HG03575 (cell line): ENCODE measurements at regions not wholly inside any gene's neighbourhood (a gene's known extent, or its start where the extent isn't known, plus 50 kb on each side); places are given as distances from the start of the nearest gene placed in this dataset.
"Not testable (repeated sequence)": the region's sequence is repeated elsewhere in the genome, so short reads cannot be mapped to it uniquely, and the experiment has no call there.

ENCODE experiments used
- ATAC-seq: cut with Tn5 transposase; IDR thresholded peaks from one replicate; pipeline ENCODE4 v1.9.1; 2021; ENCODE audit not compliant: unreplicated experiment, insufficient number of reproducible peaks, low FRiP score; ENCODE audit errors: extremely low read depth

GRCh38 chr1:193437785-193438184, 251.4 kb upstream of the B3GALT2 start:
- ATAC-seq = peak; percentile 68

GRCh38 chr1:193437333-193437732, 250.9 kb upstream of the B3GALT2 start:
- ATAC-seq = not testable (repeated sequence)

DNA sequence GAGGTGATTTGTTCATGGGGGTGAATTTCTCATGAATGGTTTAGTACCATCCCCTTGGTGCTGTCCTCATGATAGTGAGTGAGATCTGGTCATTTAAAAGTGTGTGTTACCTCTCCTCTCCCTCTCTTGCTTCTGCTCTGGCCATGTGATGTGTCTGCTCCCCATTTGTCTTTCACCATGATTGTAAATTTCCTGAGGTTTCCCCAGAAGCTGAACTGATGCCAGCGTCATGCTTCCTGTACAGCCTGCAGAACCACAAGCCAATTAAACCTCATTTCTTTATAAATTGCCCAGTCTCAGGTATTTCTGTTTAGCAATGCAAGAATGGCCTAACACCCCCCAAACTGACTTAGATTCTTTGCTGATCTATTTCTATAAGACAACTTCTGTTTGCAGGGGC, 249.4 kb upstream of the B3GALT2 start:
- no peak for ATAC-seq

DNA sequence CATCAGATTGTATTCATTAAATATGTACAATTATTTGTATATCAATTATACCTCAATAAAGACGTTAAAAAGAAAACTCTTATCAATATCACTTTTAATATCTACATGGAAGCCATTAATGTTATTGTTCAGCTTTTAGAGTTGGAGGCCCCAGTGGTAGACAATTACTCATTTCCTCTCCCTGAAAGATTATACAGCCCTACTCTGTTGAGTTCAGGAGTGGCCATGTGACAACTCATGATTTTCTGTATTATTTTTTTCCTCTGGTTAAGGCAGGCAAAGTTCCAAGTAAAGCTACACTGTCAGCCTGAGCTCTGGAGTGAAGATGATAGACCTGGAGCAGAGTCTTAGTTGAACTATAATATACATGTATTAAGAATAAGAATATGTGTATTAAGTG, 247.9 kb upstream of the B3GALT2 start:
- no peak for ATAC-seq

DNA sequence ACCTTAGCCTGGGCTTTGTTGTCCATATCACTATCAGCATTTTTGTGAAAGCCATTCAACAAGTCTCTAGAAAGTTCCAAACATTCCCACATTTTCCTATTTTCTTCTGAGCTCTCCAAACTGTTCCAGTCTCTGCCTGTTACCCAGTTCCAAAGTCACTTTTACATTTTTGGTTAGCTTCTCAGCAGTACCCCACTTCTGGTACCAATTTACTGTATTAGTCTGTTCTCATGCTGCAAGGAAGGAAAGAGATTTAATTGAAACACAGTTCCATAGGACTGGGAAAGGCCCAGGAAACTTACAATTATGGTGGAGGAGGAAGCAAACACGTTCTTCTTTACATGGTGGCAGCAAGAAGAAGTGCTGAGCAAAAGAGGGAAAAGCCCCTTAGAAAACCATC, 247.2 kb upstream of the B3GALT2 start:
- ATAC-seq = no peak

DNA sequence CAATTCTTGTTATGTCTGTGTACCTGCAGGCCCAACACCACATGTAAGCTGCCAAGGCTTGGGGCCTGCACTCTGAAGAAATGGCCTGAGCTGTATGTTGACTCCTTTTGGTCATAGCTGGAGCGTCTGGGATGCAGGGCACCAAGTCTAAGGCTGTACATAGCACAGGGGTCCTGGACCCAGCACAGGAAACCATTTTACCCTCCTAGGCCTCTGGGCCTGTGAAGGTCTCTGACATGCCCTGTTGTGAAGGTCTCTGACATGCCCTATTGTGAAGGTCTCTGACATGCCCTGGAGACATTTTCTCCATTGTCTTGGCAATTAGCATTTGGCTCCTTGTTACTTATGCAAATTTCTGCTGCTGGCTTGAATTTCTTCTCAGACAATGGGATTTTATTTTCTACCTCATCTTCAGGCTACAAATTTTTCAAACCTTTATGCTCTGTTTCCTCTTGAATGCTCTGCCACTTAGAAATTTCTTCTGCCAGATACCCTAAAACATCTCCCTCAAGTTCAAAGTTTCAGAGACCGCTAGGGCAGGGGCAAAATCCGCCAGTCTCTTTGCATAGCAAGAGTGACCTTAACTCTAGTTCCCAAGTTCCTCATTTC, 246.7 kb upstream of the B3GALT2 start:
- ATAC-seq = no peak

DNA sequence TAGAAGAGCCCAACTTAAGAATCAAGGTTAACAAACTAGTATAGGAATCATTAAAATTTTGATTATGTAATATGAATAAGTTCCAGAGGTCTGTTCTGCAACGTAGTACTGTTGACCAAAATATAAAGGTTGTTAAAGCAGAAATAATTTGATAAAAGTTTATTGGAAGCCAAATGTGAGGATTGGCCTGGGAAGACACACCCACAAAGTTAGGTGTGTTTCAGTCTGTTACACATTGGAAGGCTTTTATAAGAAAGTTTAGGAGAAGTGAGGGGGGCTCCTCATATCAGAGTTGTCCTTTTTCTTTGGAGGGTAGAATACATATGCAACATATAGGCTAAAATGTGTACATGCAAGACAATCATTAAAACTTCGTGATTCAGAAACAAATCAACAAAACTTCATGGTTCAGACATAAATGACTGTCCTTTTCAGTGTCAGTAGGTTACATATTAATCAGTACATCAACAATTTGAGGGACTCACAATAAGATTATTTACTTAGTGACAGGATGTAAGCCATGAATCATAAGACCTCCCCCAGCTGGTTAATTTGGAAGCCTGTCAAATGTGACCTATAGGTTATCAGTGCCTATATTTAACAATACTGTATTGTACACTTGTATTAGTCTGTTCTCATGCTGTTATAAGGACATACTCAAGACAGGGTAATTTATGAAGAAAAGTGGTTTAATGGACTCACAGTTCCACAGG, 245.0 kb upstream of the B3GALT2 start:
- ATAC-seq = no peak

GRCh38 chr1:193427524-193427923, 241.1 kb upstream of the B3GALT2 start:
- ATAC-seq = no peak

GRCh38 chr1:193426061-193426460, 239.6 kb upstream of the B3GALT2 start:
- ATAC-seq = no peak

DNA sequence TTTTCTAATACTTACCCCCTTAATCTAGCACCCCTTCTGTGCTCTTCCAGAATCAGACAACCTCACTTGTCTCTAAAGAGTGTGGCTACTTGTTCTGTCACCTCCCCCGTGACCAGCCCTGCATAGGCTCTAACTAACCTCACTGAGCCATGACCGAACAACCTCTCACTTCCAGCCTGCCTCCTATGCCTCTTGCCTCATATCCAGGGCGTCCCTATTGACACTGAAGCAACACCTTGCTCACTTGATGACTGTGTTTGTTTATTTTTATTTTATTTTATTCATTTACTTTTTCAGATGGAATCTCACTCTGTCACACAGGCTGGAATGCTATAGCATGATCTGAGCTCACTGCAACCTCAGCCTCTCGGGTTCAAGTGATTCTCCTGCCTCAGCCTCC, 235.1 kb upstream of the B3GALT2 start:
- no peak for ATAC-seq

DNA sequence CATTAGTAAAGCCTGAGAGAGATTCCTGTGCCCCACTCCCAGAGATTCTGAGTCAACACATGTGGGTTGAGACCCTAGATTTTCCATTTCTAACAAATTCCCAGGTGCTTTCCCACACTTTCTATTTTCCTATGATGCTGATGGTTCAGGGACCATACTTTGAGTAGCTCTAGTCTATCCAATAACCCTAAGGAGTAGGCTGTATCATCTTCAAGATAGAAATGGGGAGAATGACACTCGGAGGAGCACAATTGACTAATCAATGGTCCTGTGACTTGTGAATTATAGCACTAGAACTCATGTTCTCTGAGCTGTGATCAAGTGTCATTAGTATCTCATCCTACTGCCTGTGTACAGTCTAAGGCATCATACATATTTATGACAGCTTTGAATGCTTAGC, 232.9 kb upstream of the B3GALT2 start:
- no peak for ATAC-seq

GRCh38 chr1:193418745-193419058, 232.3 kb upstream of the B3GALT2 start:
- ATAC-seq = no peak

- ATAC-seq = no peak
Observed at GRCh38 chr1:193417945-193418744, 231.7 kb upstream of the B3GALT2 start.

DNA sequence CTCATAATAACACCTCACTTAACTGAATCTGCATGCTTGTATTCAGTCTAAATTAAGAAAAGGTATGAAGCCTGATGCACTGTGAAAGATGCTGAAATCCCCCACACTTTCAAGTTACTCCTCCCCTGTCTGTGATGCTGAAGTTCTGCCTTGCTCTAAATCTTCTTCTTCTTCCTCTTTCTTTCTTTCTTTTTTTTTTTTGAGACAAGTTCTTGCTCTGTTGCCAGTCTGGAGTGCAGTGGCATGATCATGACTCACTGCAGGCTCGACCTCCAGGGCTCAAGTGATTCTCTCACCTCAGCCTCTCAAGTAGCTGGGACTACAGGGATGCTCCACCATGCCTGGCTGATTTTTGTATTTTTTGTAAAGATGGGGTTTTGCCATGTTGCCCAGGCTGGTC, 231.0 kb upstream of the B3GALT2 start:
- ATAC-seq = no peak

GRCh38 chr1:193416226-193417024, 230.0 kb upstream of the B3GALT2 start:
- no peak for ATAC-seq

DNA sequence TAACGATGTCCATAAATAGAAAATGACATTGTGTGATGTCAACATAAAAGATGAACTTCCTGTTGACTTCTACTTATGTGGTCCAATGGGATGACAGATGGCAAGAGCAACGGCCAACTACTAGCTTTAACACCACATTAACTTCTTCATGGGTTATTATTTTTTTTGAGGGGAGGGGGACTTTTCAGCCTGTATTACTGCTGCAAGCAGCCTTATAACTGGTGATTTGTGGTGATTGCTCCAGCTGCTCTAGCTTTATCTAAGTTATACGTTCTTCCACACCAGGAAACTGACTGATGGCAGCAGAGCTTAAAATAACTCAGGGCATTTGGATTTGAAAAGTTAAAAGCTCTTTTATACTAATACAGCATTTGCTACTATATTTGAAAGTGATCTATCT, 228.8 kb upstream of the B3GALT2 start:
- no peak for ATAC-seq

DNA sequence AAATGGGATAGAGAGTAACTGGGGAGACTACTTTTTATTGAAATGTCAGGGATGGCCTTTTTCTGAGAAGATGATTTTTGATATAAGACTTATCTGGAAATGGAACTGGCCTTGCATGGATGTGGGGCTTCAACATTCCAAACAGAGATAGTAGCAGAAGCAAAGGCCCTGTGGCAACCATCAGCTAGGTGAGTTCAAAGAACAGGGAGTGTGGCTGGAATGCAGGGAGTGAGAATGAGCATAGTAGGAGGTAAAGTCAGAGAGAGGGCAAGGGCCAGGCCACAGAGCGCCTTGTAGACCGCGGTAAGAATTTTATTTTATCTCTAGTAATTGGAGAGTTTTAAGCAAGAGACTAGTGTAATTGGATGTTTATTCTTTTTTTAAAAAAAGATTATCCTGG, 227.0 kb upstream of the B3GALT2 start:
- ATAC-seq = no peak

DNA sequence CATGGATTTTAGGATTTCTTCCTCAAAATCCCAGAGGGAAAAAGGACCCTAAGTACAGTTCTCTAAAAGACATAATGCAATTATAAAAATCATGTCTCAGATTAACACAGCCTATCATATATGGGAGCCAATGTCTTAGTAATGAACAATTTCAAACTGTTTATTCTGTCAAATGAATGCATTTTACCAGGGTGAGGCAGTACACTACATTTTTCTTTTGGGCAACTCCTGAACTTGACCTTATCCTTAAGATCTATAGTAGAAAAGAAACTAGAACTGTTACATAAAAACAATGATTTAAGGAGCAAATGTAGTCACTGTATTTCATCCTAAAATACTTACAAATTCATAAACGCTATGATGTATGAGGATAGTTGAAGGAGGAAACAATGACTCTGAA, 226.3 kb upstream of the B3GALT2 start:
- no peak for ATAC-seq

- ATAC-seq = no peak
Observed at GRCh38 chr1:193411714-193412113, 225.3 kb upstream of the B3GALT2 start.

- ATAC-seq = no peak
Observed at GRCh38 chr1:193411215-193411614, 224.8 kb upstream of the B3GALT2 start.
